ENCODE measurements at regions not wholly inside any gene's neighbourhood (a gene's known extent, or its start where the extent isn't known, plus 50 kb on each side); places are given as distances from the start of the nearest gene placed in this dataset.

GRCh38 chr22:47287516-47287915 is 525.1 kb downstream of the TBC1D22A start:
- no peak for DNase-seq

- DNase-seq = no peak
Observed at GRCh38 chr22:47286590-47286989, 524.1 kb downstream of the TBC1D22A start.

GRCh38 chr22:47285981-47286380 is 523.5 kb downstream of the TBC1D22A start:
- DNase-seq = no peak

- no peak for DNase-seq
Observed at GRCh38 chr22:47284822-47285221, 522.4 kb downstream of the TBC1D22A start.

- no peak for DNase-seq
Observed at GRCh38 chr22:47284360-47284759, 521.9 kb downstream of the TBC1D22A start.

- no peak for DNase-seq
Observed at GRCh38 chr22:47283616-47284270, 521.3 kb downstream of the TBC1D22A start.

- DNase-seq = no peak
Observed at GRCh38 chr22:47282851-47283250, 520.4 kb downstream of the TBC1D22A start.

- DNase-seq = no peak
Observed at GRCh38 chr22:47282366-47282765, 519.9 kb downstream of the TBC1D22A start.

GRCh38 chr22:47281126-47282106 is 519.0 kb downstream of the TBC1D22A start:
- DNase-seq = no peak

GRCh38 chr22:47280301-47280700 is 517.9 kb downstream of the TBC1D22A start:
- DNase-seq = no peak

GRCh38 chr22:47279746-47280145 is 517.3 kb downstream of the TBC1D22A start:
- DNase-seq = no peak

GRCh38 chr22:47279337-47279736 is 516.9 kb downstream of the TBC1D22A start:
- DNase-seq = no peak

- DNase-seq = no peak
Observed at GRCh38 chr22:47278655-47279054, 516.2 kb downstream of the TBC1D22A start.

GRCh38 chr22:47277531-47277930 is 515.1 kb downstream of the TBC1D22A start:
- DNase-seq = no peak

- DNase-seq = no peak
Observed at GRCh38 chr22:47276991-47277390, 514.5 kb downstream of the TBC1D22A start.

- no peak for DNase-seq
Observed at GRCh38 chr22:47276450-47276820, 514.0 kb downstream of the TBC1D22A start.

- DNase-seq = no peak
Observed at GRCh38 chr22:47275605-47276449, 513.4 kb downstream of the TBC1D22A start.

GRCh38 chr22:47274196-47274595 is 511.7 kb downstream of the TBC1D22A start:
- DNase-seq = no peak

- no peak for DNase-seq
Observed at GRCh38 chr22:47270463-47271135, 508.1 kb downstream of the TBC1D22A start.

- DNase-seq = no peak
Observed at GRCh38 chr22:47269516-47270088, 507.2 kb downstream of the TBC1D22A start.

- no peak for DNase-seq
Observed at GRCh38 chr22:47267513-47268282, 505.2 kb downstream of the TBC1D22A start.
